Central memory CD8-positive, alpha-beta T cell (primary cell): ENCODE measurements at regions not wholly inside any gene's neighbourhood (a gene's known extent, or its start where the extent isn't known, plus 50 kb on each side); places are given as distances from the start of the nearest gene placed in this dataset.
"Not testable (repeated sequence)": the region's sequence is repeated elsewhere in the genome, so short reads cannot be mapped to it uniquely, and the experiment has no call there.

Experiments used
- ATAC-seq: fragments of 150-1000 bp; cut with Tn5 transposase; replicated peaks from 2 replicates; pipeline ENCODE4 v1.10.0; 2022; ENCODE audit warnings: mild to moderate bottlenecking, moderate FRiP score, moderate number of reproducible peaks; ENCODE audit not compliant: poor library complexity, severe bottlenecking; ENCODE audit errors: extremely low read depth
- DNase-seq, 2 donors: peaks; one replicate each; pipeline ENCODE4 v3.0.0; 2021; ENCODE audit warnings: low spot score in 2 of 2
- H3K27ac Mint-ChIP-seq: one replicate; pipeline ENCODE4 v1.8.0; 2022; ENCODE audit warnings: low read depth, mild to moderate bottlenecking, moderate library complexity, mixed read lengths
- H3K27me3 Mint-ChIP-seq: one replicate; pipeline ENCODE4 v1.8.0; 2022; ENCODE audit warnings: mixed read lengths
- H3K36me3 Mint-ChIP-seq: one replicate; pipeline ENCODE4 v1.8.0; 2022; ENCODE audit warnings: mild to moderate bottlenecking, moderate library complexity, mixed read lengths; ENCODE audit not compliant: insufficient read depth
- H3K4me1 Mint-ChIP-seq: one replicate; pipeline ENCODE4 v1.8.0; 2022; ENCODE audit warnings: mixed read lengths
- H3K4me3 Mint-ChIP-seq: one replicate; pipeline ENCODE4 v1.8.0; 2022; ENCODE audit warnings: mild to moderate bottlenecking, moderate library complexity, mixed read lengths
- H3K9me3 Mint-ChIP-seq: one replicate; pipeline ENCODE4 v1.8.0; 2022; ENCODE audit warnings: mixed read lengths

DNA sequence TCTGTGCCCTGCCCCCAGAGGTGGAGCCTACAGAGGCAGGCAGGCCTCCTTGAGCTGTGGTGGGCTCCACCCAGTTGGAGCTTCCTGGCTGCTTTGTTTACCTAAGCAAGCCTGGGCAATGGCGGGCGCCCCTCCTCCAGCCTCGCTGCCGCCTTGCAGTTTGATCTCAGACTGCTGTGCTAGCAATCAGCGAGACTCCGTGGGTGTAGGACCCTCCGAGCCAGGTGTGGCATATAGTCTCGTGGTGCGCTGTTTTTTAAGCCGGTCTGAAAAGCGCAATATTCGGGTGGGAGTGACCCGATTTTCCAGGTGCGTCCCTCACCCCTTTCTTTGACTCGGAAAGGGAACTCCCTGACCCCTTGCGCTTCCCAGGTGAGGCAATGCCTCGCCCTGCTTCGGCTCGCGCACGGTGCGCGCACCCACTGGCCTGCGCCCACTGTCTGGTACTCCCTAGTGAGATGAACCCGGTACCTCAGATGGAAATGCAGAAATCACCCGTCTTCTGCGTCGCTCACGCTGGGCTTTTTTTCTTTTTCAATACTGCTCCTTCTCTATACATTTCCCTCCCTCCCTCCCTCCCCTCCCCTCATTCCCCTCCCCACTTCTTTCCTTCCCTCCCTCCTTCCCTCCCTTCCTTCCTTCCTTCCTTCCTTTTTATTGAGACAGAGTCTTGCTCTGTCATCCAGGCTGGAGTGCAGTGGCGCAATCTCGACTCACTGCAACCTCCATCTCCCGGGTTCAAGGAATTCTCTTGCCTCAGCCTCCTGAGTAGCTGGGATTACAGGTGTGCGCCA lies 197.1 kb upstream of the TBL1XR1 start:
- not testable (repeated sequence) for H3K36me3 Mint-ChIP-seq, H3K27me3 Mint-ChIP-seq, DNase-seq, ATAC-seq, H3K9me3 Mint-ChIP-seq, H3K4me1 Mint-ChIP-seq
- H3K4me3 Mint-ChIP-seq: peak overlapping the region; percentile 51
- peak overlapping the region; percentile 82 for H3K27ac Mint-ChIP-seq

DNA sequence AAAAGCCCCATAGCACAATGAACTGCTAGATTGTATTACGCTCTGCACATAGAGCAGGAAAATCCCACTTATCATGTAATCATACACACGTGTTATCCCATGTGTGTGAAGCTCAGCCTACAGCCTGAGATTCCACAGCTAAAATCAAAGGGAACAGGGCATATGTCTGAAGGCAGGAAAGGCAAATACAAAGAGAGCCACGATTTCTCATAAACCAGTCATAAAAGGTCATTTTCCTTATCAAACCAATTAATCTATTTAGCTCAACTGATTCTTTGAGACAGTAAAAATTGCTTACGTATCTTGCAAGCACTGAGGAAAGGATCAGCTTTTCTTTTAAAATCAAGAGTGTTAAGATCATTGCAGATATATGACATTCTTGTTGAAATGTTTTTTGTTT lies 199.5 kb upstream of the TBL1XR1 start:
- Mint-ChIP-seq H3K9me3 (no peaks in the 10 kb centered on the region), H3K27ac (no peak overlapping the region), H3K4me1 (no peaks in the 10 kb centered on the region), H3K27me3 (no peaks in the 10 kb centered on the region), H3K36me3 (peaks cover 3% of the 10 kb centered on the region), H3K4me3 (no peak overlapping the region)
- ATAC-seq: no peak
- DNase-seq: no peak

DNA sequence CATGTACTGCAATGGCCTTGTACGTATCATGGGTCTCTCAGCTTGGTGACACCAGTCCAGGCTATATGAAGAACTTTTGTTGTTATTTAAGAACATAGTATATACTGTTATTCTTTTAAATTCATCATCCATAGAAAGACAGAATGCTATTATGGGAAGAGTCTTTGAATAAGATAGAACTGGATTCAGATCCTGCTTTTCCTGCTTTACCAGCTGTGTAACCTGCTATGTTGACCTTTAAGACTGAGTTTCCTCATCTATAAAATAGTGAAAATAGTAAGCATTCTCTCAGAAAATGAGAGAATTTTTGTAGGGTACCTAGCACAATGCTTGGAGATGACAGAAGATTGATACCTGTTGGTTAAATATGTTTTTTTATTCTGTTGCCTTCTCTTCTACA lies 204.1 kb upstream of the TBL1XR1 start:
- DNase-seq (no peak), ATAC-seq (no peak)
- Mint-ChIP-seq H3K27me3 (no peaks in the 10 kb centered on the region), H3K27ac (no peak overlapping the region), H3K36me3 (no peaks in the 10 kb centered on the region), H3K4me1 (no peaks in the 10 kb centered on the region), H3K4me3 (no peak overlapping the region), H3K9me3 (no peaks in the 10 kb centered on the region)

DNA sequence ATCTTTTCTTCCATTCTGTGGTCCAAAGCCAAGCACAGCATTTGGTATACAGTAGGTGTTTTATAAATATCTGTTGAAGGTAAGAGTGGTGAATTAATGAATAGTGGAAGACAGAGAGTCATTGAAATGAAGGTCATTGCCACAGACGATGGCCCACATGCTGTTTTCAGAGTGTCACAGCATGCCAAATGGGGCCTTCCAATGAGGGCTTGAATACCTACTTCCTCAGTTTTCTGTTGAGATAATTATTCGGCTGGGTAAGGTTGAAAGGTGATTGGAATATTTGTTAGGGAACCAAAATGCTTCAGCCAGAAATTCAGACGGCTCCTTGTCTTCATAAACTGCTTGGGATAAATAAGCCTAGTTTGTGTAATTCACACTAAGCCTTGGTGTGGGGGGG lies 205.3 kb upstream of the TBL1XR1 start:
- ATAC-seq: no peak
- Mint-ChIP-seq H3K27me3 (no peaks in the 10 kb centered on the region), H3K4me3 (no peak overlapping the region), H3K4me1 (no peaks in the 10 kb centered on the region), H3K9me3 (no peaks in the 10 kb centered on the region), H3K27ac (no peak overlapping the region), H3K36me3 (no peaks in the 10 kb centered on the region)
- no peak for DNase-seq

DNA sequence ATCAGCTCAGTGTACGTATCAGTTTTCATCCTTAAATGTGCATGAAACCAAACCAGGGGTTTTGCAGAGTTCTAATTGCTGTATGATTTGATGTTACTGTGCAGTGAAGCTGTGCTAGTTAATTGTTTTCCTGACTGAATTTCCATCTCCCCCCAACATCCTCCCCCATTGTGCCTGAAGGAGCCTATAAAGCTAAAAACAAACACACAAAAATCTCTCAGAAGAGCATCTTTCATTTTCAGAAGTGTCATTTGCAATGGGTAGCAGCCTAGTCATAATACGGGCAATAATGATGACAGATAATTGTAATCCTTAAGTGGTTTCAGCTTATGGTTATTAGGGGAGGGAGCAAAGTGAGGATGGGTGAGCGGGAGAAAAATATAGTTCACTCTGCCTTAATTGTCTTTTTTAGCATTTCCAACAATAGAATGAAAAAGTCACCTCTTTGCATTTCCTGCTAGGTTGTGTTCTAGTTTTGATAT lies 207.9 kb upstream of the TBL1XR1 start:
- ATAC-seq (no peak), DNase-seq (no peak)
- Mint-ChIP-seq H3K4me1 (no peaks in the 10 kb centered on the region), H3K36me3 (no peaks in the 10 kb centered on the region), H3K27ac (no peak overlapping the region), H3K9me3 (no peaks in the 10 kb centered on the region), H3K27me3 (no peaks in the 10 kb centered on the region), H3K4me3 (no peak overlapping the region)

DNA sequence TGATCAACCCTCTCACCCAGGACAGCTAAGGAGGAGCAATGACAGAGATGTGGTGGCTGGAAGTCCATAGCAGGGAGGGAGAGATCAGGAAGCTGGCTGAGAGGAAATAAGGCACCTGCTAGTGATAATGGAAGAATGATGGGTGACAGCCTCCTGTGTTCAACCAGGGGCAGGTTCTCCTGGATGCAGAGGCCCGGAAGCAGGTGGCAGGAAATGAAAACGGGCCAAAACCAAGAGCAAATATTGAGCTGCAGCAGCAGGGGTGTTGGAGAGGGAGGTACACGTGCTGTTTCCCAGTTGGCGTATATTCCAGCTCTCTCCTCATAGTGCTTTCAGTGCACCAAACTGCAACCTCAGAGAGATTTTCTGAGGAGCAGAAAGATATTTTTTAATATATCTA lies 213.4 kb upstream of the TBL1XR1 start:
- Mint-ChIP-seq H3K36me3 (no peaks in the 10 kb centered on the region), H3K9me3 (no peaks in the 10 kb centered on the region), H3K4me3 (no peak overlapping the region), H3K27me3 (no peaks in the 10 kb centered on the region), H3K4me1 (peaks cover 9% of the 10 kb centered on the region), H3K27ac (peak overlapping the region; percentile 5)
- DNase-seq: no peak
- no peak for ATAC-seq

DNA sequence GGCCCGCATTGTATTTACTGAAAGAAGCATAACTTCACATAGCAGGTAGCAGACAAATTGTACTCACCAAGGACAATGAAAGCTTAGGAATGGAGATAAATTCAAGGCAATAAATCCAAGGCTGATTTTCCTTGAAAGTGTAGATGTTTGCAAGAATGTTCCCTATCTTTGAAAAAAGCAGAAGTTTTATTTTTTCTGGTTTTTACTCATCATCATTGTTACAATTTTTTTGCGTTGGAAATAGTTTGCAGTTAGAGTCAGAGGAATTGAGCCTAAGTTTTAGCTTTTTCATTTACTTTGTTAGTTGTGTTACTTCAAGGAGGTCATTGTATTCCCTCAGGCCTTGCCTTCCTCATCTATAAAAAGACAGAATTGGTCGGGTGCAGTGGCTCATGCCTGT lies 213.9 kb upstream of the TBL1XR1 start:
- no peaks in the 10 kb centered on the region for H3K27me3 Mint-ChIP-seq
- no peaks in the 10 kb centered on the region for H3K36me3 Mint-ChIP-seq
- H3K9me3 Mint-ChIP-seq: no peaks in the 10 kb centered on the region
- H3K27ac Mint-ChIP-seq: no peak overlapping the region
- no peak overlapping the region for H3K4me3 Mint-ChIP-seq
- no peak for DNase-seq
- no peak for ATAC-seq
- H3K4me1 Mint-ChIP-seq: peaks cover 9% of the 10 kb centered on the region

DNA sequence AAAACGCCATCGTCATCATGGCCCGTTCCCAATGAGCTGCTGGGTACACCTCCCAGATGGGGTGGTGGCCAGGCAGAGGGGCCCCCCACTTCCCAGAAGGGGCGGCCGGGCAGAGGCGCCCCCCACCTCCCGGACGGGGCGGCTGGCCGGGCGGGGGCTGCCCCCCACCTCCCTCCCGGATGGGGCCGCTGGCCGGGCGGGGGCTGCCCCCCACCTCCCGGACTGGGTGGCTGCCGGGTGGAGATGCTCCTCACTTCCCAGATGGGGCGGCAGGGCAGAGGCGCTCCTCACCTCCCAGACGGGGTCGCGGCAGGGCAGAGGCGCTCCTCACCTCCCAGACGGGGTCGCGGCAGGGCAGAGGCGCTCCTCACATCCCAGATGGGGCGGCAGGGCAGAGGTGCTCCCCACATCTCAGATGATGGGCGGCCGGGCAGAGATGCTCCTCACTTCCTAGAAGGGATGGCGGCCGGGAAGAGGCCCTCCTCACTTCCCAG lies 215.4 kb upstream of the TBL1XR1 start:
- not testable (repeated sequence) for DNase-seq, H3K4me3 Mint-ChIP-seq, H3K36me3 Mint-ChIP-seq, H3K4me1 Mint-ChIP-seq, ATAC-seq, H3K27me3 Mint-ChIP-seq, H3K9me3 Mint-ChIP-seq, H3K27ac Mint-ChIP-seq

DNA sequence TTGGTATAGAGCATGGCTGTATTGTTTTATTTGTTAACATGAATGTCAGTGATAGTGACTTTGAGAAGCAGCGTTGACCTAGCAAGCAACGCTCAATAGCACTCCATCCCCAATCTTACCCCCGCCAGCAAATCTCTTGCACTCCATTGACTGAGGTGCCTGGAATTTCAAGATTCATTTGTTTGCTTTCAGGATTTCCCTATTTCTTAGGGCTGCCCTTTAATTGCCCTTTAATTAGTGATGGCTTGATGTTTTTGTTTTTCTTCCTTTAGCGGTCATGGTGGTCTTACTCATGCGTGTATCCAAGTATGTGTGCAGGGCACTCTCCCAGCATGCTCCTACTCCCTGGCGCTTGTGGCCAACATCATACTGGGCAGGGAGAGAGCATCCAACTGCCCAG lies 216.8 kb upstream of the TBL1XR1 start:
- Mint-ChIP-seq H3K27ac (no peak overlapping the region), H3K9me3 (no peaks in the 10 kb centered on the region), H3K36me3 (no peaks in the 10 kb centered on the region), H3K27me3 (no peaks in the 10 kb centered on the region), H3K4me3 (no peak overlapping the region), H3K4me1 (peaks cover 9% of the 10 kb centered on the region)
- DNase-seq (no peak), ATAC-seq (no peak)

DNA sequence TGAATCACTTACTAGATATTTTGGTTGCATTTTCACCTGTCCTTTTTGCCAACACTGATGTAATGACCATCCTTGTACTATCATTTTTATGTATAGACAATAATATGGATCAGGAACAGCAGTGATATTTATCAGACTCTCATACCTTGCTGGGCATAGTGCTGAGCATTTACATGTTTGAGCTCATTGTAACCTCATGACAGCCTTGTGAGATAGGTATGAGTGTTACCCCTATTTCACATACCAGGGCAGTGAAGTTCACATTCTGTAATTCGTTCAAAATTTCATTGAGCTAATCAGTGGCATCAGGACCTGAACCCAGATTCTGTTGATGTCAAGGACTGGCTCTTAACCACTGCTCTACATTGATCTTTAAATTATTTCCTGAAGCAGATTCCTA lies 221.5 kb upstream of the TBL1XR1 start:
- H3K27ac Mint-ChIP-seq: no peak overlapping the region

DNA sequence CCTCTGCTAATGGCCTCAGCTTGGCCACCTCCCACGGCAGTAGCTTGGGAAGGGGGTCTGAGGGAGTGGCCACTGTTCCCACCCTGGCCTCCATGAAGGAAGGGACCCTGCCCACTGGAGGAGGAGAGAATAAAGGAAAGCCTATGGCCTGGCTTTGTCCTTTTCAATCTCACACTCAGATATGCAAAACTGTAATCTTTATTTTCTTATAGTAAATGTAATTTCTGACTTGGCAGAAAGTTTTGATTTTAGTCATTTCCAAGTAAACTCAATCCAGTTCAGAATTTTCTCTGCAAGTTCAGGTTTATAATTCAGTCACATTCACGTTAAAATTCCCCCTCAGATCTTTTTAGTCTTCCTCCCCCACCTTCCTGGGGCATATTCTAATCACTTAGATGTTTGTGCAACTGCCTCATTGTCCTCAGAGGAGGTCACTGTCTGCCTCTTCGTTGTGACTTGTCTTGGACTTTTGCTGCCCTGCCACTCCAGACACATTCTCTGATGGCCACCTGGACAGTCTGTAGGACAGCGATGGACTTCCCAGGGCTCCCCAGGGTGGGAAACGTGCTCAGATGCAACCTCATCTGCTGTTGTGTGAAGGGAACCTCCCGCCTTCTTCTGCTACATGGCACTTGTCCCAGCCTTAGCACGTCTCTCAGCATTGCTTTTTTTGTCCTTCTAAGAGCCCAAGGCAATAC lies 222.8 kb upstream of the TBL1XR1 start:
- H3K4me3 Mint-ChIP-seq: no peak overlapping the region
- DNase-seq (no peak), ATAC-seq (no peak)
- H3K9me3 Mint-ChIP-seq: no peaks in the 10 kb centered on the region
- H3K36me3 Mint-ChIP-seq: no peaks in the 10 kb centered on the region
- no peak overlapping the region for H3K27ac Mint-ChIP-seq
- H3K27me3 Mint-ChIP-seq: no peaks in the 10 kb centered on the region
- H3K4me1 Mint-ChIP-seq: peaks cover 6% of the 10 kb centered on the region

More for the DNA sequence above, 221.5 kb upstream of the TBL1XR1 start:
- H3K36me3 Mint-ChIP-seq: no peaks in the 10 kb centered on the region
- no peaks in the 10 kb centered on the region for H3K27me3 Mint-ChIP-seq
- peaks cover 6% of the 10 kb centered on the region for H3K4me1 Mint-ChIP-seq
- no peak for DNase-seq
- no peak overlapping the region for H3K4me3 Mint-ChIP-seq
- ATAC-seq: no peak
- H3K9me3 Mint-ChIP-seq: no peaks in the 10 kb centered on the region

DNA sequence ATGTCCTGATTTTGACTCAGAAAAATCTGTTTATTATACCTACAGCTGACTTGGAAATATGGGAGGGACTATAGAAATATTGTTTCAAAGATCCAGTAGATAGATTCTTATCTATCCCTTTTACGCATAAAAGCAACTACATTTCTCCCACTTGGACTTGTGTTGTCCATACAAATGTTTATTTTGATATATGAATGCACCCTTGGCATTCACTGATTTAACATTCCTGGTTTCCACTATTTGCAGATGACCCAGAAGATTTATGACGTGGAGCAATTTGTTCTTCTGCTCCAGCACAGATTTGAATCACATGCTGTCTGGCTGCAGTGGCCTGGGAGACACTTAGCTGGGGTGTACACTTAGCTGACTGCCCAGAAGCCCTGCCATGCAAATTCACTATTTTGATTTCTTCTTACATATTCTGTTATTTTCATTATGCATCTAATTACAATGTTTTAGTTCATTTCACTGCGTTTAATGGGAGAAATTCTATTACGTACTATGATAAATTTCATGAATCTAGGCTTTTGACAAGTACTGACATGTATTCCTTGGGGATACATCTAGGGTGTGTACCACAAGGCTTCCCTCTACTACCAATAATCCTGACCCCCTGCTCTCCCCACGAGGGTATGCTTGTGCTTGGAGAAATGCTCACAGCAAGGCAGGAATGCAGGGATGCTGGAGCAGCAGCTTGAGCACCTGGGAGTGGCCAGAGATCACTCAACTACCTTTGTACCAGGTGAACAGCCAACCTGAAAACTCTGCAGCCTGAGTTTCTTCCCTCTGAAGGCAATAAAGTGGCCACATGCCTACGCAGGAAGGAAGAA lies 223.6 kb upstream of the TBL1XR1 start:
- no peak for ATAC-seq
- Mint-ChIP-seq H3K36me3 (no peaks in the 10 kb centered on the region), H3K9me3 (no peaks in the 10 kb centered on the region), H3K4me3 (no peak overlapping the region), H3K27ac (no peak overlapping the region), H3K27me3 (no peaks in the 10 kb centered on the region), H3K4me1 (peaks cover 6% of the 10 kb centered on the region)
- no peak for DNase-seq
